GM12874 (cell line): ENCODE measurements at regions not wholly inside any gene's neighbourhood (a gene's known extent, or its start where the extent isn't known, plus 50 kb on each side); places are given as distances from the start of the nearest gene placed in this dataset.
A peak's percentile ranks its signal among the peaks of the same experiment; 100 is the strongest.

Experiments
- TF ChIP-seq, protein P1 (sequence below): IDR thresholded peaks from 2 replicates; pipeline ENCODE4 v1.5.1; 2011; ENCODE audit warnings: low read depth, mild to moderate bottlenecking, control low read depth, low read length, moderate library complexity; ENCODE audit not compliant: insufficient read depth

DNA sequence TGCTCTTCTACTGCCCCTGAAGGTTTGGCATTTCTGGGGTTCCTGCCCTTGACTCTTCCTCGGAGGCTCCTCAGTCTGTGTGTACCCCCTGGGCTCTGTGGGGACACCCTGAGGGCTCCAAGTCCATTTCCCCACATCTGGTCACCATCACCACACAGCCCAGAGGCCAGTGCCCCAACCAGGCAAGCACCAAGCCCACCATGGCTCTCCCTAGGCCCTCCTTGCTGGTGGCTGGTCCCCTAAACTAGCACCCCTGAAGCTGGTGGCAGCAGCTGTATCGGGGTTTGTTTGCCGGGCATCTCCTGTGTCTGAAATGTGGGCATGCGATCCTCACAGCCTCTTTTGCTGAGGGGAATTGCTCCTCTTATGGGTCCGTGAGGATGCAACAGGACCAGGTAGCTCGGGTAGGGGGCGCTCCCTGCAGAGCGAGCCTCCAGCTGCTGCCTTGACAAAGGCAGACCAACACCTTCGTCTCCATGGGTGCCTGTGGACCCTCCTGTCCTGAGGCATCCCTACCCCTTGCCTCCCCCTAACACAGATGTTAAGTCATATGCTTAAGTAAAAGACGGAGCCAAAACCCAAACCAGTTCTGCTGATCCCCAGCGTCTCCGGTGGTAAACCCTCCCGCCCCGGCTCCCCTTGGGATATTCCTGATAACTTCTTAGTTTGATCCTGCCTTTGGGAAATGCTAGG, 138.9 kb upstream of the IRX4 start:
- TF ChIP-seq, protein P1, sequence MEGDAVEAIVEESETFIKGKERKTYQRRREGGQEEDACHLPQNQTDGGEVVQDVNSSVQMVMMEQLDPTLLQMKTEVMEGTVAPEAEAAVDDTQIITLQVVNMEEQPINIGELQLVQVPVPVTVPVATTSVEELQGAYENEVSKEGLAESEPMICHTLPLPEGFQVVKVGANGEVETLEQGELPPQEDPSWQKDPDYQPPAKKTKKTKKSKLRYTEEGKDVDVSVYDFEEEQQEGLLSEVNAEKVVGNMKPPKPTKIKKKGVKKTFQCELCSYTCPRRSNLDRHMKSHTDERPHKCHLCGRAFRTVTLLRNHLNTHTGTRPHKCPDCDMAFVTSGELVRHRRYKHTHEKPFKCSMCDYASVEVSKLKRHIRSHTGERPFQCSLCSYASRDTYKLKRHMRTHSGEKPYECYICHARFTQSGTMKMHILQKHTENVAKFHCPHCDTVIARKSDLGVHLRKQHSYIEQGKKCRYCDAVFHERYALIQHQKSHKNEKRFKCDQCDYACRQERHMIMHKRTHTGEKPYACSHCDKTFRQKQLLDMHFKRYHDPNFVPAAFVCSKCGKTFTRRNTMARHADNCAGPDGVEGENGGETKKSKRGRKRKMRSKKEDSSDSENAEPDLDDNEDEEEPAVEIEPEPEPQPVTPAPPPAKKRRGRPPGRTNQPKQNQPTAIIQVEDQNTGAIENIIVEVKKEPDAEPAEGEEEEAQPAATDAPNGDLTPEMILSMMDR = no peak

DNA sequence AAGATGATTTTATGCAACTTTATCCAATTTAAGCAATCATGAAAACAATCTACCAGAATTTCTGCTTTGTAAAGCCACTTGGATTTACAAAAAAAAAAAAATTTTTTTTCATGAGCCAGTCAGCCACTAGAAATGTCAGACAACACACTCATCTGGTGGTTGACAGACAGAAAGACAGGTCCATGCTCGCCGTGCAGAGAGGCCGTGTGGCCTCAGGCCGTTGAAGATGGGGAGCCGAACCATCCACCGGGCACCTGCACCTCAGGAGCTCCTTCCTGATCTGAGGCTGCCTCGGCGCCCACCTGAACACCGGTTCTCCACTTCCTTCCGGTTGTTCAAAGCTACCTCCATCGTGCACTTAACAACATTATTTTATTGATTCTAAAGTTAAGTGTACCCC, 138.0 kb upstream of the IRX4 start:
- TF ChIP-seq, protein P1 = no peak

DNA sequence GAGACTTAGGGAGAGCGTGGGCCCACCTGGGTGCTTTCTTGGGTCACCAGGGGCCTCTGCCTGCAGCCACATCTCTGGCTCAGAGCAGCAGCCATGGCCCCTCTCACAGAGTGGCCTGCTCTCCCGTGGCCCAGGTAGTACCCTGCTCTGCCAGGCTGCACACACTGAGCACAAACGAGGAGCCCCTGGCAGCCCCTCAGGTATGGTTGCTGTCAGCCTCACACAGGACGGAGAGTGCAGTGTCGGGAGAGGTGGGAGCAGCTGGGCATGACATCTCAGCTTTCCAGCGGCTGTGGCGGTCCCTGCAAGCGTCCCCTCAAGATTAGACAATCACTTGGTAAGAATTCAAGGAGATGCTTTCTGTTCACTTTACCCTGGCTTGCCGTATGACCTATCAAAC, 137.0 kb upstream of the IRX4 start:
- TF ChIP-seq, protein P1 = no peak

DNA sequence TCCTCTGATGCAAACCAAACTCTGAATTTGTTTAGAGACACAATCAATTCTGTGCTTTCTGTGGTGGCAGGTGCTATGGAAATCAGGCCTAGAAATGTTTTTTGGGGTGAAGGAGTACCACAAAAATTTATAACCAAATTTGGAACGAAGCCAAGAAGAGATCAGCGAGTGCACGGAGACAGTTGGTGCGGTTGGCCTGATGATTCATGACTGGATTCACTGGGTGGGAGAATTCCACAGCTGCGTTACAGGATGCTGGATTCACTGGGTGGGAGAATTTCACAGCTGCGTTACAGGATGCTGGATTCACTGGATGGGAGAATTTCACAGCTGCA, 135.6 kb upstream of the IRX4 start:
- TF ChIP-seq, protein P1 = no peak

DNA sequence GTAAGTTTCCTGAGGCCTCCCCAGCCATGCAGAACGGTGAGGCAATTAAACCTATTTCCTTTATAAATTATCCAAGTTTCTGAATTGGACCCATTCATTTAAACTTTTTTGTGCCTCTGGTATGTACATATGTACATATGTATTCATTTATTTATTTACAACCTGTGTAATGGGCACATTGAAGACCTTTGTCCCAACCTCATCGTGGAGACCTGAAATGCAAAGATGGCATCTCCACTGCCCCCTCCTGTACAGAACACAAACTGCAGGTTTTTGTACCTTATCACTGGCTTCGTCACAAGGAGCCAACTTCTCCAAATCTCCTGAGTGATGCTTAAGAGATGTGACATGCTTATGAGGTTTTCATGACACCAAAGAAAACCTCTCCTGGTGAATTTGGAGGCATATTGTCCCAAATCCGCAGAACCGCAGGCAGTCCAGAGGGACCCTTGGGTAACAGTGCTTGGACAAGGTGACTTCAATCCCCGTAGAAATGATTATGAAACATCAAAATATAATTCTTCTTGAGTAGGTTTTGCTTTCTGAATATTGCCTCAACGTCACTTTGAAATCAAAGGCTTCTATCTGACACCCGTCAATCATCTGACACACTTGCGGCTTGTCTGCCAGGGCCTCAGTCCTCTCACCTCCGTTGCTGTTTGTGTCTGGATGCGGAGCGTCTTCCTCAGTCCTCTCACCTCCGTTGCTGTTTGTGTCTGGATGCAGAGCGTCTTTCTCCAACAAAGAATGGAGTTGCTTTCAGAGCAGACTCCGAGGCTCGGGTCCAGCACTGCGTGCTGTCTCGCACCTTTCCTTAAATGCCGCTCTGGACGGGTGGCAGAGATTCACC, 135.0 kb upstream of the IRX4 start:
- TF ChIP-seq, protein P1 = peak; percentile 59

DNA sequence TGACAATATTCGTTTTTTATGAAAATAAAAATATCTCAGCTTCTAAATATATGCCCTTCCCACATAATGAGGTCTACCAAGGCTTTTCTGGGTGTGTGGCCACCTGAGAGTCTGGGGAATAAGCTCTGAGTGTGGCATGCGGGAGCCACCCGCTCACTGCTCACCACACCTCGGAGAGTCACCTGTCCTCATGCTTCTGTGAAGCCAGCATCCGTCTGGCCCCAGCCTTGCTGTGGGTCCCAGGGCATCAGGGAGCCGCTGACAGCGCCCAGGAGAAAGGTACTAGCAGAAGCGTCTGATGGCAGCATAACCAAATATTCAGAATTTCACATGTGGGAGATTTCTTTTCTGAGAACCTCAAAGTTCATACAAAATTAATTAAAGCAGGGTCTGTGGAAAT, 133.2 kb upstream of the IRX4 start:
- TF ChIP-seq, protein P1 = no peak

DNA sequence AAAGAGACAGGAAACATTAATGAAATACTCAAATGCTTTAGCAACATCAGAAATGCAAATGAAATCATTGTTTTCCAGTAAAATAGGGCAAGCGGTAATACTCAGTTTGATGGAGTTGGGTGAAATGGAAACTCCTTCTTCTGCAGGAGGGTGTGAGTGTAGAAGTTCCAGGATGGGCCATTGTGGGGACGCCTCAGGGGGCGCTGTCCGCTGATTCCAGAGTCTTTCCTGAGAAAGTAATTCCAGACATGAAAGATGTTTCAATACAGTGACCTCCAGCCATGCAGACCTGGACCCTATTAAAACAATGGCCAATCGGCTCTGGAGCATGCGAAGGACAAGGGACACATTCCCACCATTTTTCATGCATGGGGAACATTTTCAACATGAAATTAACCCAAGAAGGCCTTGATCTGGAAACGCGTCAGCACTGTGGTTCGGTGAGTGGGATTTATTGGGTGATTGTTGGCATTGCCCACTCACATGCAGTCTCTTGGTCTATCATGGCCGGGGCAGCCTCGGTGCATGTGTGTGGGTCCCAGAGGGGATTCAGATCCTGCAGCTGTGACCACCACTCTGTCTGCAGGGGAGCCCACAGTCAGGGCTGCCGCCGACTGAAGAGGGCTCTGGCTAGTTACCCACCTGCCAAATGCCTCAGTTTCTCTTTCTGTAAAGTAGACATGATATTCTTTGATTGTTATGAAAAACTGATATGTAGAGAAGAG, 132.6 kb upstream of the IRX4 start:
- TF ChIP-seq, protein P1 = no peak
